SK-N-SH (cell line): ENCODE measurements at regions not wholly inside any gene's neighbourhood (a gene's known extent, or its start where the extent isn't known, plus 50 kb on each side); places are given as distances from the start of the nearest gene placed in this dataset.

Source experiments
- CTCF ChIA-PET: fragments of 300-600, 350-600 bp; formaldehyde crosslinking; extraction: SDS; loops from one replicate; lab custom pipeline; 2021; lab: Yijun Ruan, JAX
- POLR2A ChIA-PET: fragments of 350-600 bp; sonication (Branson Sonifier 250); formaldehyde crosslinking; extraction: SDS; loops from one replicate; lab custom pipeline; 2020; ENCODE audit warnings: antibody characterized with exemption, inconsistent platforms; lab: Yijun Ruan, JAX
- DNase-seq: peaks from one replicate; pipeline ENCODE4 v3.0.0; 2012
- H2AFZ ChIP-seq: fragments of 200-600 bp; sonication (generic); 2 replicates; pipeline ENCODE4 v1.8.1; 2016; ENCODE audit warnings: antibody characterized with exemption, mild to moderate bottlenecking, low read depth
- H3F3A ChIP-seq: fragments of 200-600 bp; sonication (generic); replicated peaks from 2 replicates; pipeline ENCODE3; 2016; ENCODE audit warnings: antibody characterized with exemption, mild to moderate bottlenecking; ENCODE audit not compliant: insufficient read depth
- H3K27ac ChIP-seq, 2 experiments: fragments of 200-500 bp in 1 of 2; fragments of 200-600 bp in 1 of 2; sonication (Bioruptor generic) in 1 of 2; sonication (generic), shearing (Covaris generic) in 1 of 2; 2 replicates each; pipeline versions ENCODE4 v1.5.1 to v1.6.1; 2014 to 2016; ENCODE audit warnings: low read depth in 2 of 2, inconsistent platforms in 1 of 2, low read length in 1 of 2, mild to moderate bottlenecking in 1 of 2, mixed read lengths in 1 of 2
- H3K27me3 ChIP-seq: fragments of 200-600 bp; sonication (generic), shearing (Covaris generic); 2 replicates; pipeline ENCODE4 v1.6.1; 2016; ENCODE audit warnings: mixed run types; ENCODE audit not compliant: insufficient read depth
- H3K36me3 ChIP-seq, 2 experiments: fragments of 200-500 bp in 1 of 2; fragments of 200-600 bp in 1 of 2; sonication (Bioruptor generic) in 1 of 2; sonication (generic) in 1 of 2; replicated peaks in 1 of 2; 2 replicates each; pipeline versions ENCODE3 to v1.5.1; 2014 to 2016; ENCODE audit warnings: low read length in 1 of 2, mild to moderate bottlenecking in 1 of 2; ENCODE audit not compliant: insufficient read depth in 2 of 2, control insufficient read depth in 1 of 2
- H3K4me1 ChIP-seq, 2 experiments: fragments of 200-500 bp in 1 of 2; fragments of 200-600 bp in 1 of 2; sonication (Bioruptor generic) in 1 of 2; sonication (generic), shearing (Covaris generic) in 1 of 2; 2 replicates each; pipeline versions ENCODE4 v1.5.1 to v1.6.1; 2014 to 2016; ENCODE audit warnings: low read depth in 1 of 2, low read length in 1 of 2, mixed run types in 1 of 2; ENCODE audit not compliant: insufficient read depth in 2 of 2, control insufficient read depth in 1 of 2
- H3K4me2 ChIP-seq: fragments of 200-600 bp; sonication (generic), shearing (Covaris generic); 2 replicates; pipeline ENCODE4 v1.6.1; 2017; ENCODE audit warnings: mixed run types
- H3K4me3 ChIP-seq, 2 experiments: fragments of 200-500 bp in 1 of 2; fragments of 200-600 bp in 1 of 2; sonication (Bioruptor generic) in 1 of 2; sonication (generic), shearing (Covaris generic) in 1 of 2; 2 replicates each; pipeline versions ENCODE4 v1.5.1 to v1.8.1; 2014 to 2016; ENCODE audit warnings: low read depth in 2 of 2, inconsistent platforms in 1 of 2, low read length in 1 of 2, mild to moderate bottlenecking in 1 of 2, mixed read lengths in 1 of 2, moderate library complexity in 1 of 2
- H3K79me2 ChIP-seq: fragments of 200-600 bp; sonication (generic); 2 replicates; pipeline ENCODE4 v1.8.1; 2017; ENCODE audit warnings: mild to moderate bottlenecking; ENCODE audit not compliant: insufficient read depth
- H3K9ac ChIP-seq: fragments of 200-600 bp; sonication (generic); 2 replicates; pipeline ENCODE4 v1.6.1; 2017; ENCODE audit warnings: mixed run types
- H3K9me2 ChIP-seq: fragments of 200-600 bp; sonication (generic); 2 replicates; pipeline ENCODE4 v1.6.1; 2017; ENCODE audit warnings: mixed run types
- H3K9me3 ChIP-seq: fragments of 200-600 bp; sonication (generic); 2 replicates; pipeline ENCODE4 v1.6.1; 2017; ENCODE audit warnings: mixed run types, mild to moderate bottlenecking, moderate library complexity
- H4K20me1 ChIP-seq: fragments of 200-600 bp; sonication (generic); 2 replicates; pipeline ENCODE4 v1.6.1; 2017; ENCODE audit warnings: mild to moderate bottlenecking, mixed run types; ENCODE audit not compliant: insufficient read depth
- CHD2 ChIP-seq: fragments of 150-350 bp; IDR thresholded peaks from 2 replicates; pipeline ENCODE4 v1.6.1; 2018; ENCODE audit warnings: low read length; ENCODE audit not compliant: partially characterized antibody
- ELF1 ChIP-seq: IDR thresholded peaks from 2 replicates; pipeline ENCODE4 v1.4.0; 2012
- EP300 ChIP-seq, 2 experiments: IDR thresholded peaks; 2 replicates each; pipeline versions ENCODE4 v1.4.0 to v1.6.1; 2012; ENCODE audit warnings: borderline replicate concordance in 1 of 2, low read depth in 1 of 2, low read length in 1 of 2
- EZH2phosphoT487 ChIP-seq: fragments of 200-600 bp; sonication (generic); IDR thresholded peaks from 2 replicates; pipeline ENCODE4 v1.6.1; 2017; ENCODE audit warnings: low read depth, mixed run types, mild to moderate bottlenecking, antibody characterized with exemption, moderate library complexity, borderline replicate concordance
- FOXM1 ChIP-seq: IDR thresholded peaks from 2 replicates; pipeline ENCODE4 v1.4.0; 2012; ENCODE audit warnings: low read depth, mild to moderate bottlenecking
- GATA2 ChIP-seq: sonication (generic); formaldehyde crosslinking; IDR thresholded peaks from 2 replicates; pipeline ENCODE4 v1.5.0; 2020; ENCODE audit warnings: mild to moderate bottlenecking, missing genetic modification reagents
- IRF3 ChIP-seq: fragments of 150-350 bp; IDR thresholded peaks from 2 replicates; pipeline ENCODE4 v1.6.1; 2016; ENCODE audit warnings: mild to moderate bottlenecking, low read depth, low read length
- JUND ChIP-seq: IDR thresholded peaks from 2 replicates; pipeline ENCODE4 v1.4.0; 2012
- NFIC ChIP-seq: IDR thresholded peaks from 2 replicates; pipeline ENCODE4 v1.4.0; 2012; ENCODE audit warnings: borderline replicate concordance
- NRF1 ChIP-seq: IDR thresholded peaks from 2 replicates; pipeline ENCODE4 v1.6.1; 2012; ENCODE audit warnings: low read depth, mild to moderate bottlenecking, low read length
- PBX3 ChIP-seq: IDR thresholded peaks from 2 replicates; pipeline ENCODE4; 2012
- RCOR1 ChIP-seq: fragments of 150-350 bp; IDR thresholded peaks from 2 replicates; pipeline ENCODE4 v1.6.1; 2017; ENCODE audit warnings: antibody characterized with exemption, low read length
- REST ChIP-seq: IDR thresholded peaks from 2 replicates; pipeline ENCODE4 v1.6.1; 2012; ENCODE audit warnings: mild to moderate bottlenecking, low read depth, low read length, moderate library complexity
- RFX5 ChIP-seq: IDR thresholded peaks from 2 replicates; pipeline ENCODE4 v1.6.1; 2012; ENCODE audit warnings: mild to moderate bottlenecking, improper control_type of control experiment, low read length
- SIN3A ChIP-seq: IDR thresholded peaks from 2 replicates; pipeline ENCODE4 v1.6.1; 2012; ENCODE audit warnings: low read depth, mild to moderate bottlenecking, low read length, moderate library complexity, borderline replicate concordance
- SMC3 ChIP-seq: IDR thresholded peaks from 2 replicates; pipeline ENCODE4 v1.6.1; 2012; ENCODE audit warnings: low read depth, low read length, improper control_type of control experiment
- TEAD4 ChIP-seq: IDR thresholded peaks from 2 replicates; pipeline ENCODE4 v1.4.0; 2012; ENCODE audit warnings: mild to moderate bottlenecking, borderline replicate concordance; ENCODE audit not compliant: insufficient read depth
- USF2 ChIP-seq: fragments of 150-350 bp; IDR thresholded peaks from 2 replicates; pipeline ENCODE4 v1.6.1; 2017; ENCODE audit warnings: antibody characterized with exemption, low read length, low read depth, borderline replicate concordance
- YY1 ChIP-seq: IDR thresholded peaks from 2 replicates; pipeline ENCODE4 v1.4.0; 2012; ENCODE audit warnings: low read depth, mild to moderate bottlenecking
- ZBTB33 ChIP-seq: IDR thresholded peaks from 2 replicates; pipeline ENCODE4 v1.4.0; 2012; ENCODE audit warnings: low read depth, borderline replicate concordance
- WGBS: methylation state at CpG from one replicate; pipeline ENCODE4 v1.1.6; 2017; ENCODE audit warnings: low lambda C conversion rate; 5-methylcytosine and 5-hydroxymethylcytosine counted together

- Histone ChIP-seq H3K9me2 (no peaks in the 10 kb centered on the region), H3K27me3 (no peaks in the 10 kb centered on the region), H3K9ac (no peak overlapping the region), H3K4me1 (peaks cover 0 to 6% of the 10 kb centered on the region in 2 experiments; a peak in 1 of 4 replicates), H4K20me1 (no peaks in the 10 kb centered on the region), H3K4me2 (no peak overlapping the region), H3K27ac (no peak overlapping the region), H3K9me3 (no peaks in the 10 kb centered on the region), H3K4me3 (no peak overlapping the region), H3K36me3 (no peaks in the 10 kb centered on the region), H3F3A (no peaks in the 10 kb centered on the region), H3K79me2 (no peaks in the 10 kb centered on the region), H2AFZ (no peak overlapping the region)
- CTCF ChIA-PET, result interaction anchor here (0.9 to 1.4 kb wide), 3 partner anchors 13 to 28 kb away, joined by 3 to 5 read pairs (median 4); no protein-coding TSS in a partner anchor
- POLR2A ChIA-PET, result no interaction called here
- whole genome bisulfite sequencing, result 61% methylated on average over 3 of the region's 3 CpGs
- TF ChIP-seq EZH2phosphoT487 (no peak), RFX5 (no peak), ELF1 (no peak), IRF3 (no peak), GATA2 (CRISPR knock-in tag) (no peak), ZBTB33 (no peak), NRF1 (no peak), SIN3A (no peak), PBX3 (no peak), TEAD4 (no peak), EP300 (IDR thresholded peaks at IDR 0.05; ENCODE audit: borderline replicate concordance in 1 of 2, low read depth in 1 of 2, low read length in 1 of 2) (no peak), REST (no peak), SMC3 (no peak), YY1 (no peak), FOXM1 (no peak), JUND (no peak), RCOR1 (no peak), CHD2 (no peak), NFIC (no peak), USF2 (no peak)
- DNase-seq, result no peak
Measured at GRCh38 chr11:103849366-103849765, 187.1 kb upstream of the DDI1 start.
